T-helper 1 cell (primary cell): ENCODE measurements at regions not wholly inside any gene's neighbourhood (a gene's known extent, or its start where the extent isn't known, plus 50 kb on each side); places are given as distances from the start of the nearest gene placed in this dataset.
A peak's percentile ranks its signal among the peaks of the same experiment; 100 is the strongest.

Source experiments
- DNase-seq, 5 donors: peaks; one replicate each; pipeline ENCODE4 v3.0.0-alpha.2; 2012 to 2020

GRCh38 chr3:177961784-177962183 lies 574.5 kb upstream of the KCNMB2 start:
- DNase-seq = no peak

GRCh38 chr3:177966493-177966892 lies 569.7 kb upstream of the KCNMB2 start:
- DNase-seq = no peak

- no peak for DNase-seq
These were observed 567.3 kb upstream of the KCNMB2 start for GRCh38 chr3:177968891-177969290.

GRCh38 chr3:177973241-177973840 lies 562.9 kb upstream of the KCNMB2 start:
- no peak for DNase-seq

- no peak for DNase-seq
These were observed 560.0 kb upstream of the KCNMB2 start for GRCh38 chr3:177976241-177976640.

- no peak for DNase-seq
These were observed 559.4 kb upstream of the KCNMB2 start for GRCh38 chr3:177976866-177977265.

GRCh38 chr3:177977381-177978158 lies 558.7 kb upstream of the KCNMB2 start:
- peak in 1 of 5 donors; percentile 4 for DNase-seq

GRCh38 chr3:177978946-177979345 lies 557.3 kb upstream of the KCNMB2 start:
- DNase-seq = no peak

GRCh38 chr3:177979703-177980102 lies 556.5 kb upstream of the KCNMB2 start:
- DNase-seq = no peak

GRCh38 chr3:177981576-177981975 lies 554.7 kb upstream of the KCNMB2 start:
- no peak for DNase-seq

GRCh38 chr3:177982034-177982433 lies 554.2 kb upstream of the KCNMB2 start:
- no peak for DNase-seq

GRCh38 chr3:177983320-177983719 lies 552.9 kb upstream of the KCNMB2 start:
- no peak for DNase-seq

- DNase-seq = no peak
These were observed 543.0 kb upstream of the KCNMB2 start for GRCh38 chr3:177992993-177993970.

GRCh38 chr3:177994976-177995375 lies 541.3 kb upstream of the KCNMB2 start:
- no peak for DNase-seq

- DNase-seq = no peak
These were observed 540.7 kb upstream of the KCNMB2 start for GRCh38 chr3:177995381-177996085.

- peak in 1 of 5 donors; percentile 89 for DNase-seq
These were observed 534.5 kb upstream of the KCNMB2 start for GRCh38 chr3:178001670-178002101.

GRCh38 chr3:178002113-178002512 lies 534.1 kb upstream of the KCNMB2 start:
- no peak for DNase-seq

- DNase-seq = peak in 1 of 5 donors; percentile 33
These were observed 532.5 kb upstream of the KCNMB2 start for GRCh38 chr3:178003756-178004155.

- DNase-seq = no peak
These were observed 530.3 kb upstream of the KCNMB2 start for GRCh38 chr3:178005961-178006360.

- DNase-seq = no peak
These were observed 525.9 kb upstream of the KCNMB2 start for GRCh38 chr3:178010306-178010705.

GRCh38 chr3:178019645-178020044 lies 516.6 kb upstream of the KCNMB2 start:
- no peak for DNase-seq

GRCh38 chr3:178022599-178022998 lies 513.6 kb upstream of the KCNMB2 start:
- DNase-seq = no peak

- DNase-seq = no peak
These were observed 507.3 kb upstream of the KCNMB2 start for GRCh38 chr3:178028933-178029332.
